Thyroid gland (tissue), 4 donors: ENCODE measurements at regions not wholly inside any gene's neighbourhood (a gene's known extent, or its start where the extent isn't known, plus 50 kb on each side); places are given as distances from the start of the nearest gene placed in this dataset.

Experiments
- DNase-seq, 2 donors: peaks; one replicate each; pipeline ENCODE4 v3.0.0-alpha.2; 2019
- H3K27ac ChIP-seq, 3 donors: fragments of 200-600 bp; sonication (generic); 1 replicate in 2 of 3; 2 replicates in 1 of 3; pipeline ENCODE4 v1.5.1; 2016 to 2019; ENCODE audit warnings: mild to moderate bottlenecking in 1 of 3, moderate library complexity in 1 of 3
- H3K27me3 ChIP-seq: fragments of 200-600 bp; sonication (generic); one replicate; pipeline ENCODE4 v1.5.1; 2019
- H3K36me3 ChIP-seq, 2 donors: fragments of 200-600 bp; sonication (generic); one replicate each; pipeline ENCODE4 v1.5.1; 2016 to 2019
- H3K4me1 ChIP-seq, 2 donors: fragments of 200-600 bp; sonication (generic); one replicate each; pipeline ENCODE4 v1.5.1; 2017 to 2019
- H3K4me3 ChIP-seq, 3 donors: fragments of 200-600 bp; sonication (generic); replicated peaks in 1 of 3; 1 replicate in 2 of 3; 2 replicates in 1 of 3; pipeline ENCODE4 v1.5.1; 2016; ENCODE audit warnings: mild to moderate bottlenecking in 1 of 3
- H3K9me3 ChIP-seq: fragments of 200-600 bp; sonication (generic); one replicate; pipeline ENCODE4 v1.5.1; 2017
- POLR2A ChIP-seq, 2 donors: fragments of 450-650 bp; IDR thresholded peaks; one replicate each; pipeline ENCODE4 v1.6.1; 2017; ENCODE audit warnings: antibody characterized with exemption in 2 of 2, mild to moderate bottlenecking in 2 of 2, moderate library complexity in 1 of 2
- WGBS, 2 donors: methylation state at CpG; one replicate each; pipeline ENCODE4 v1.1.5; 2017; 5-methylcytosine and 5-hydroxymethylcytosine counted together
- intact Hi-C: fragments of 100-400 bp; cut with DNase I; formaldehyde crosslinking; loops from one replicate; pipeline ENCODE4 v1.15.1; 2023
- TF ChIP-seq, protein P1 (sequence below), 6 experiments: fragments of 200-600 bp in 3 of 6; fragments of 450-650 bp in 3 of 6; sonication (generic) in 3 of 6; IDR thresholded peaks; one replicate each; pipeline ENCODE4 v1.5.1; 2016 to 2019; ENCODE audit warnings: antibody characterized with exemption in 6 of 6, mild to moderate bottlenecking in 2 of 6, inconsistent platforms in 1 of 6, moderate library complexity in 1 of 6

DNA sequence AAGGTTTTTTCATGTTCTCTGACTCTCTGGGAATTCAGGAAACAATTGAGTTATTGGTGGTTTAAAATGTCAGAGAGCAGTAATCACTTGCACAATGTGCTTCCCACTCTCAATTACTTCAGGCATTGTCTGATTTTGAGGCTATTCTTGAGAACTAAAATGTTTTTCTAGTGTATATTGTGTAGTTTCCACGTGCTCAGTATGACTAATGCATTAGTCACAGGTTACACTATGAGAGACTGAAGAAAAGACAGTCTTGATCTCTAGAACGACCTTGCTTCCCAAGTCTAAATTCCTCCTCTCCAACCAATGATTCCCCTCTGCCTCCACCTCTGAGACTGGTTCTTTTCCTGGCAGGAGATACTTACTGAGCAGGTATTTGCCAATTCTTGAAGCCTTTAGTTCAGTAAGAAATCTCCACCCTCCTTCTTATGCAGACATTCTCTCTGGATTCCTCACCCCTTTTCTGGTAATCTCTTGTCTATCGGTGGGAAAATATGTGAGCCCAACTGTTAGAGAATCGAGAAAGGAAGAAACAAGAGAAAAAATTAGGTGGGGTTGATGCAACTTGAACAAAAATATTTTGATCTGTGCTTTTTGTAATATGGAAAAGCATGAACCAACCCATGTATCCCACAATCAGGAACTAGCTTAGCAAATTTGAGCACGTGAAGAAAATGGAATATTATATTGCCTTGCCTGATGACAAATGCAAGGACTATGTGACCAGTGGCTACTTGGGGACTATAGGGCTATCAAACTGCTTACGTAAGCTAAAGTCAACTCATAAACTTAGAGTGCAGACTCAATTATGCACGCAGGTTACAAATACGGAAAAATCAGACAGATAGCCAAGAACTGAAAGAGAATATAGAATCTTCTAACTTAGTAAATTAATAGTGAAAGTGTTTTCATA, 61.1 kb upstream of the SLC22A16 start:
- intact Hi-C loops = no loop called here
- DNase-seq = no peak

DNA sequence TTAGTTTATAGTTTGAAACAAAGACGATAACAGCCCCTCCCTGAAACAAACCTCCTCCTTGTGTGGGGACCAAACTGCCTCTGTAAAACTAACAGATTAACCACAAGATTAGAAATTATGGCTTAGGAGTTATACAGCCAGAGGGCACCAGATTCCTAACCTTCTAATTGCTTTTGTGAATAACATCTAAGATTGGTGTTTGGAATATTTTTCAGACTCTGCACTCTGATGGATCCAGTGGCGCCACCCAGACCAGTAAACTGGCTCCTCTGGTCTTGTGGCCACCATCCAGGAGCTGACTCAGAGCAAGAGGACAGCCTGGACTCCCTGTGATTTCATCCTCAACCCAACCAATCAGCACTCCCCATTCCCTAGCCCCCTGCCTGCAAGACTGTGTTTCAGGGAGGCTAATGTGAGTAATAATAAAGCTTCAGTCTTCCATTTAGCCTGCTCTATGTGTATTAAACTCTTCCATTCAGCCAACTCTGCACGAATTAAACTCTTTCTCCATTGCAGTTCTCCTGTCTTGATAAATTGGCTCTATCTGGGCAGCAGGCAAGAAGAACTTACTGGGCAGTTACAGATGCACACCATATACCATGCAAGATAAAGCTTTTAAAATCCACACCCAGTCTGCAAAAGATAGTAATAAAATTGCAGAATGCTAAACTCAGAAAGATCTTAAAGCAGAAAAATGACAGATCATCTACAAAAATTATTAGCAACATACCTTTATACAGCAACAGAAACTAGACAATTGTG, 58.5 kb upstream of the SLC22A16 start:
- intact Hi-C loops = no loop called here
- no peaks in the 10 kb centered on the region for H3K4me1 ChIP-seq
- no peak for DNase-seq
- no peak overlapping the region for H3K4me3 ChIP-seq
- no peaks in the 10 kb centered on the region for H3K27me3 ChIP-seq
- H3K36me3 ChIP-seq = no peaks in the 10 kb centered on the region
- no peak overlapping the region for H3K27ac ChIP-seq
- TF ChIP-seq POLR2A (IDR thresholded peaks at IDR 0.05) = no peak
- TF ChIP-seq, protein P1, sequence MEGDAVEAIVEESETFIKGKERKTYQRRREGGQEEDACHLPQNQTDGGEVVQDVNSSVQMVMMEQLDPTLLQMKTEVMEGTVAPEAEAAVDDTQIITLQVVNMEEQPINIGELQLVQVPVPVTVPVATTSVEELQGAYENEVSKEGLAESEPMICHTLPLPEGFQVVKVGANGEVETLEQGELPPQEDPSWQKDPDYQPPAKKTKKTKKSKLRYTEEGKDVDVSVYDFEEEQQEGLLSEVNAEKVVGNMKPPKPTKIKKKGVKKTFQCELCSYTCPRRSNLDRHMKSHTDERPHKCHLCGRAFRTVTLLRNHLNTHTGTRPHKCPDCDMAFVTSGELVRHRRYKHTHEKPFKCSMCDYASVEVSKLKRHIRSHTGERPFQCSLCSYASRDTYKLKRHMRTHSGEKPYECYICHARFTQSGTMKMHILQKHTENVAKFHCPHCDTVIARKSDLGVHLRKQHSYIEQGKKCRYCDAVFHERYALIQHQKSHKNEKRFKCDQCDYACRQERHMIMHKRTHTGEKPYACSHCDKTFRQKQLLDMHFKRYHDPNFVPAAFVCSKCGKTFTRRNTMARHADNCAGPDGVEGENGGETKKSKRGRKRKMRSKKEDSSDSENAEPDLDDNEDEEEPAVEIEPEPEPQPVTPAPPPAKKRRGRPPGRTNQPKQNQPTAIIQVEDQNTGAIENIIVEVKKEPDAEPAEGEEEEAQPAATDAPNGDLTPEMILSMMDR (IDR thresholded peaks at IDR 0.05) = no peak
- 72 to 88% methylated on average over 3 of the region's 3 CpGs for WGBS, 2 donors
- H3K9me3 ChIP-seq = no peaks in the 10 kb centered on the region

More for the DNA sequence above, 61.1 kb upstream of the SLC22A16 start:
- H3K4me1 ChIP-seq = no peaks in the 10 kb centered on the region
- peak overlapping the region in 1 of 3 donors; percentile 5 for H3K27ac ChIP-seq
- H3K36me3 ChIP-seq = no peaks in the 10 kb centered on the region
- H3K27me3 ChIP-seq = no peaks in the 10 kb centered on the region
- TF ChIP-seq, protein P1 (IDR thresholded peaks at IDR 0.05) = no peak
- no peak for TF ChIP-seq POLR2A (IDR thresholded peaks at IDR 0.05)
- no peaks in the 10 kb centered on the region for H3K9me3 ChIP-seq
- 61 to 68% methylated on average over 8 of the region's 8 CpGs for WGBS, 2 donors
- no peak overlapping the region for H3K4me3 ChIP-seq

DNA sequence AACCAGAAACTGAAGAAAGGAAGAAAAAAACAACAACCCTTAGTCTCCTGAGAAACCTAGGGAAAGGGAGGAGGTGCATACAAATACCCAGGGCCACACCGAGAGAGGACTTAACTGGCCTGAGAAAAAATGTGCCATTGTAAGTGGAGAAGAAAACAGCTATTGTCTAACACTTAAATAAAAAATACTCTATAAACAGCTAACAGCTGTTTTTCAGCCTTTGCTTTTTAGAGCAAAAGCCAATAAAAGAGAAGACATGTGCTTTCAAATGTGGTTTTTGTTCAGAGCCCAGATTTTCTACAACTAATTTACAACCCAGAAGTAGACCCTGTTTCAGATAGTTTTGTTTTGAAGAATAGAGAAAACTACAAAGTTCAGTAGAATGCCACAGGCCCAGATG, 56.0 kb upstream of the SLC22A16 start:
- no peaks in the 10 kb centered on the region for H3K4me1 ChIP-seq
- H3K27me3 ChIP-seq = no peaks in the 10 kb centered on the region
- intact Hi-C loops = no loop called here
- no peaks in the 10 kb centered on the region for H3K36me3 ChIP-seq
- H3K4me3 ChIP-seq = no peak overlapping the region
- no peaks in the 10 kb centered on the region for H3K9me3 ChIP-seq
- no peak overlapping the region for H3K27ac ChIP-seq
- WGBS, 2 donors = 60 to 61% methylated on average over 1 of the region's 1 CpG
- no peak for DNase-seq
- TF ChIP-seq, protein P1 (IDR thresholded peaks at IDR 0.05) = no peak
- TF ChIP-seq POLR2A (IDR thresholded peaks at IDR 0.05) = no peak

DNA sequence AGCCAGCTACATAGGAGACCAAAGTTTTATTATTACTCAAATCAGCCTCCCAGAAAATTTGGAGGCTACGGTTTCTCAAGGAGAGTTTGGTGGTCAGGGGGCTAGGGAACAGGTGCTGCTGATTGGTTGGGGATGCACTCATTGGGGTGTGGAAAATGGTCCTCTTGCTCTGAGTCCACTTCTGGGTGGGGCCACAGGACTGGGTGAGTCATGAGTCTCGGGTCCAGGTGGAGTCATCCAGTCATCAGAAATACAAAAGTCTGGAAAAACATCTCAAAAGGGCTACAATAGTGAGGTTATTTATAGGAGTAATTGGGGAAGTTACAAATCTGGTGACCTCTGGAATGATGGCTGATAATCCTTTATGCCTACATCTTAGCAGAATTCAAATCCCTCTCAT, 54.3 kb upstream of the SLC22A16 start:
- no peaks in the 10 kb centered on the region for H3K4me1 ChIP-seq
- no peak overlapping the region for H3K27ac ChIP-seq
- intact Hi-C loops = no loop called here
- no peaks in the 10 kb centered on the region for H3K36me3 ChIP-seq
- no peak for DNase-seq
- H3K27me3 ChIP-seq = no peaks in the 10 kb centered on the region
- H3K4me3 ChIP-seq = no peak overlapping the region
- WGBS, 2 donors = 78 to 88% methylated on average over 2 of the region's 2 CpGs
- TF ChIP-seq POLR2A (IDR thresholded peaks at IDR 0.05) = no peak
- TF ChIP-seq, protein P1 (IDR thresholded peaks at IDR 0.05) = no peak
- H3K9me3 ChIP-seq = no peaks in the 10 kb centered on the region

DNA sequence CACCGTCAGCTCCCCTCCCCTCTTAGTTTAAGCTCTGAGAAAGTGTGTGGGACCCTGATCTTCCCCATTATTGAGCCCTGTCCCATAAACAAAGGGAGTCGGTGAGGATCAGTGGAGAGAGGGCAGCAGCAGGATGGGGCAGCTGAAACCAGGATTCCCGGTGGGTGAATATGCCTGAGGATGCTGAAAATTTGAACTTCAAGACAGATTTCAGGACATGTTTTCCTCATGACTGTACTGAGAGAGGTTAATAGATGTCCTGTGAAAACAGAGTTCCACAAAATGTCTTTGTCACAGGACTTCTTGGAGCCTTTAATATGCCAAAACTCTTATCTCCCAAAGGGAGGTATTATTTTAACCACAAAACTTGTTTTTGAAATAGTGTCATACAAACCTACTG, 53.5 kb upstream of the SLC22A16 start:
- Histone ChIP-seq H3K4me1 (no peaks in the 10 kb centered on the region), H3K27ac (no peak overlapping the region), H3K4me3 (no peak overlapping the region), H3K9me3 (no peaks in the 10 kb centered on the region), H3K36me3 (no peaks in the 10 kb centered on the region), H3K27me3 (no peaks in the 10 kb centered on the region)
- intact Hi-C loops = loop anchor here (10.0 kb wide), 1 partner anchor 425 kb away; the partner anchor contains the start of gene GTF3C6
- no peak for DNase-seq
- 86 to 87% methylated on average over 3 of the region's 3 CpGs for WGBS, 2 donors
- TF ChIP-seq POLR2A (IDR thresholded peaks at IDR 0.05) = no peak
- TF ChIP-seq, protein P1 (IDR thresholded peaks at IDR 0.05) = no peak
